Parathyroid adenoma (tissue), 2 donors: ENCODE measurements at regions not wholly inside any gene's neighbourhood (a gene's known extent, or its start where the extent isn't known, plus 50 kb on each side); places are given as distances from the start of the nearest gene placed in this dataset.

ENCODE experiments used
- H2AFZ ChIP-seq: fragments of 300-600 bp; sonication (generic); one replicate; pipeline ENCODE4 v1.7.0; 2017; ENCODE audit warnings: antibody characterized with exemption, mild to moderate bottlenecking
- H3K27ac ChIP-seq: fragments of 300-600 bp; sonication (generic); one replicate; pipeline ENCODE4 v1.7.0; 2017
- H3K27me3 ChIP-seq: fragments of 300-600 bp; sonication (generic); one replicate; pipeline ENCODE4 v1.7.0; 2017; ENCODE audit warnings: low read length; ENCODE audit not compliant: control insufficient read depth, insufficient read depth
- H3K36me3 ChIP-seq: fragments of 300-600 bp; sonication (generic); one replicate; pipeline ENCODE4 v1.7.0; 2017; ENCODE audit warnings: low read length; ENCODE audit not compliant: control insufficient read depth, insufficient read depth
- H3K4me1 ChIP-seq: fragments of 300-600 bp; sonication (generic); one replicate; pipeline ENCODE4 v1.7.0; 2017; ENCODE audit warnings: control low read depth
- H3K4me2 ChIP-seq: fragments of 300-600 bp; sonication (generic); one replicate; pipeline ENCODE4 v1.7.0; 2017; ENCODE audit warnings: low read length
- H3K4me3 ChIP-seq: fragments of 300-600 bp; sonication (generic); one replicate; pipeline ENCODE4 v1.7.0; 2017; ENCODE audit warnings: low read depth, low read length
- H3K79me2 ChIP-seq: fragments of 300-600 bp; sonication (generic); one replicate; pipeline ENCODE4 v1.7.0; 2017; ENCODE audit warnings: control low read depth
- H3K9ac ChIP-seq: fragments of 300-600 bp; sonication (generic); one replicate; pipeline ENCODE4 v1.7.0; 2017; ENCODE audit warnings: mild to moderate bottlenecking
- H3K9me3 ChIP-seq: fragments of 300-600 bp; sonication (generic); one replicate; pipeline ENCODE4 v1.7.0; 2017; ENCODE audit warnings: low read length; ENCODE audit not compliant: control insufficient read depth
- TF ChIP-seq, protein P1 (sequence below): fragments of 300-600 bp; sonication (generic); IDR thresholded peaks from one replicate; pipeline ENCODE4 v1.7.0; 2017; ENCODE audit warnings: antibody characterized with exemption, mild to moderate bottlenecking
- donor health status: primary hyperparathyroidism.

DNA sequence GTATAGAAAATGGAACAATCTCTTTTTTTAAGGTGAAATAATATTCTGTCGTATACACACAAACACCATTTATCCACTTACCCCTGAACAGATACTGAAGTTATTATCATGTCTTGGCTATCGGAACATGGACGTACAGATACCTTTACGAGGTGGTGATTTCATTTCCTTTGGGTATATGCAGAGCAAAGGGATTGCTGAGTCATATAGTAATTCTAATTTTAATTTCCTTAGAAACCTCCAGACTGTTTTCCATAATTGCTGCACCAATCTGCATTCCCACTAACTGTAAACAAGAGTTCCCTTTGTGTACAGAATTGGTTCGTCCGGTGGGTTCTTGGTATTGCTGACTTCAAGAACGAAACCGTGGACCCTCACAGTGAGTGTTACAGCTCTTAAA is 179.4 kb downstream of the SHOX2 start:
- H3K4me2 ChIP-seq: no peak overlapping the region
- TF ChIP-seq, protein P1, sequence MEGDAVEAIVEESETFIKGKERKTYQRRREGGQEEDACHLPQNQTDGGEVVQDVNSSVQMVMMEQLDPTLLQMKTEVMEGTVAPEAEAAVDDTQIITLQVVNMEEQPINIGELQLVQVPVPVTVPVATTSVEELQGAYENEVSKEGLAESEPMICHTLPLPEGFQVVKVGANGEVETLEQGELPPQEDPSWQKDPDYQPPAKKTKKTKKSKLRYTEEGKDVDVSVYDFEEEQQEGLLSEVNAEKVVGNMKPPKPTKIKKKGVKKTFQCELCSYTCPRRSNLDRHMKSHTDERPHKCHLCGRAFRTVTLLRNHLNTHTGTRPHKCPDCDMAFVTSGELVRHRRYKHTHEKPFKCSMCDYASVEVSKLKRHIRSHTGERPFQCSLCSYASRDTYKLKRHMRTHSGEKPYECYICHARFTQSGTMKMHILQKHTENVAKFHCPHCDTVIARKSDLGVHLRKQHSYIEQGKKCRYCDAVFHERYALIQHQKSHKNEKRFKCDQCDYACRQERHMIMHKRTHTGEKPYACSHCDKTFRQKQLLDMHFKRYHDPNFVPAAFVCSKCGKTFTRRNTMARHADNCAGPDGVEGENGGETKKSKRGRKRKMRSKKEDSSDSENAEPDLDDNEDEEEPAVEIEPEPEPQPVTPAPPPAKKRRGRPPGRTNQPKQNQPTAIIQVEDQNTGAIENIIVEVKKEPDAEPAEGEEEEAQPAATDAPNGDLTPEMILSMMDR: no peak

DNA sequence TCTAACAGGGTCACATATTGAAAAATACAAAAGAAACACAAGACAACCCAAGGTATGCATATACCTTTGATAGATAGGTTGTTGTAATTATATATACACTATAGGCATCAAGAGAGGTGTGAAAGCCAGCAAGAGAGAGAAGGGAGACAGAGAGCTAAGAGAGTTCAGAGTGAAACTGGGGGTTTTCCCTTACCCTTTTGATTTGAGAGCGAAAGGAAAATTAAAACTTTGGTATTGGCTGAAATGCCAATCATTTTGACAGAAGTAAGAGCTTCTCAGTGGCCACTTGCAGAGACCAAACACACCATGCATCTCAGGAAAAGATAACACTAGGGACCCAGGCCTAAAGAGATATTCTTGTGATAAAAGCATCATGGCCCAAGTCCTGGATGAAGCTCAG is 183.6 kb downstream of the SHOX2 start:
- Histone ChIP-seq H3K79me2 (no peaks in the 10 kb centered on the region), H3K4me3 (no peak overlapping the region), H3K4me1 (no peaks in the 10 kb centered on the region), H3K27me3 (no peaks in the 10 kb centered on the region), H3K9me3 (no peaks in the 10 kb centered on the region), H3K9ac (no peak overlapping the region), H3K36me3 (no peaks in the 10 kb centered on the region), H3K4me2 (no peak overlapping the region), H3K27ac (no peak overlapping the region), H2AFZ (no peak overlapping the region)
- TF ChIP-seq, protein P1: no peak

More for the DNA sequence above, 179.4 kb downstream of the SHOX2 start:
- Histone ChIP-seq H3K9ac (no peak overlapping the region), H3K79me2 (no peaks in the 10 kb centered on the region), H2AFZ (no peak overlapping the region), H3K27me3 (no peaks in the 10 kb centered on the region), H3K4me1 (no peaks in the 10 kb centered on the region), H3K4me3 (no peak overlapping the region), H3K27ac (no peak overlapping the region), H3K36me3 (no peaks in the 10 kb centered on the region), H3K9me3 (no peaks in the 10 kb centered on the region)

DNA sequence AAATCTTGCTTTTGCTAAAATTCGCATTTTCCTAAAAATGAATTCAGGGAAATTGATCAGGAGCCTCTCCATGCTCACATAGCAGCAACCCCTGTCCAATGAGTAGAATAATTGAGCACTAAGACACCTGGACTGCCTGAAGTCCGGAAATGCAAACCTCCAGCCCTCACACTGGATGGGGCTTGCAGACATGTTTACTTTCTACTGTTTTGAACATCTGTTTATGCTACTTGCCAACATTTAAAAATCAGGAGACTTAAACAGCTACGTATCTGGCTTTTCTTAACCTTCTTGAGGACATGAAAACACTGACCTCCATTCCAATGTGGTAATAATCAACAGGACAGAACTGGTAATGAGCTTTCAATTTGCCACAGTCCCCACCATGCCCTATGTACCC is 184.4 kb downstream of the SHOX2 start:
- H3K9me3 ChIP-seq: no peaks in the 10 kb centered on the region
- H3K4me1 ChIP-seq: no peaks in the 10 kb centered on the region
- no peak overlapping the region for H2AFZ ChIP-seq
- H3K27me3 ChIP-seq: no peaks in the 10 kb centered on the region
- TF ChIP-seq, protein P1: no peak
- H3K4me3 ChIP-seq: no peak overlapping the region
- H3K9ac ChIP-seq: no peak overlapping the region
- no peaks in the 10 kb centered on the region for H3K79me2 ChIP-seq
- H3K36me3 ChIP-seq: no peaks in the 10 kb centered on the region
- H3K27ac ChIP-seq: no peak overlapping the region
- H3K4me2 ChIP-seq: no peak overlapping the region

- TF ChIP-seq, protein P1: no peak
- Histone ChIP-seq H3K27ac (no peak overlapping the region), H3K36me3 (no peaks in the 10 kb centered on the region), H3K9ac (no peak overlapping the region), H2AFZ (no peak overlapping the region), H3K4me3 (no peak overlapping the region), H3K79me2 (no peaks in the 10 kb centered on the region), H3K9me3 (no peaks in the 10 kb centered on the region), H3K4me2 (no peak overlapping the region), H3K4me1 (no peaks in the 10 kb centered on the region), H3K27me3 (no peaks in the 10 kb centered on the region)
Measured at GRCh38 chr3:157920822-157921700, 185.2 kb downstream of the SHOX2 start.
